Keratinocyte (primary cell): ENCODE measurements at regions not wholly inside any gene's neighbourhood (a gene's known extent, or its start where the extent isn't known, plus 50 kb on each side); places are given as distances from the start of the nearest gene placed in this dataset.

Source experiments
- DNase-seq: peaks from one replicate; pipeline ENCODE4 v3.0.0-alpha.2; 2011; ENCODE audit warnings: low read depth, missing footprints, low spot score
- FAIRE-seq: peaks from 2 replicates; lab custom pipeline; 2011; peaks lifted over from hg19 to GRCh38; lab: Jason Lieb, UNC
- H2AFZ ChIP-seq: 2 replicates; pipeline ENCODE4 v1.6.0; 2012; ENCODE audit warnings: low read length, control low read depth, inconsistent platforms; ENCODE audit not compliant: control insufficient read depth
- H3K27ac ChIP-seq: 2 replicates; pipeline ENCODE4 v1.5.1; 2011; ENCODE audit warnings: low read length; ENCODE audit not compliant: control insufficient read depth, insufficient read depth
- H3K27me3 ChIP-seq: 3 replicates; pipeline ENCODE4 v1.6.0; 2011; ENCODE audit warnings: low read length; ENCODE audit not compliant: control insufficient read depth, insufficient read depth; ENCODE audit errors: extremely low read depth
- H3K36me3 ChIP-seq, 2 experiments: 2 replicates in 1 of 2; 3 replicates in 1 of 2; pipeline ENCODE4 v1.5.1; 2011; ENCODE audit warnings: low read length in 2 of 2, mild to moderate bottlenecking in 1 of 2; ENCODE audit not compliant: control insufficient read depth in 2 of 2, insufficient read depth in 2 of 2; ENCODE audit errors: extremely low read depth in 1 of 2
- H3K4me1 ChIP-seq: 3 replicates; pipeline ENCODE4 v1.5.1; 2011; ENCODE audit warnings: low read length; ENCODE audit not compliant: control insufficient read depth, insufficient read depth; ENCODE audit errors: extremely low read depth
- H3K4me2 ChIP-seq: 3 replicates; pipeline ENCODE4 v1.6.0; 2011; ENCODE audit warnings: low read depth, low read length; ENCODE audit not compliant: control insufficient read depth, insufficient read depth; ENCODE audit errors: extremely low read depth
- H3K4me3 ChIP-seq, 3 experiments: fragments of 200-600 bp in 1 of 3; sonication (generic) in 1 of 3; 2 replicates in 2 of 3; 3 replicates in 1 of 3; pipeline ENCODE4 v1.5.1; 2011 to 2016; ENCODE audit warnings: low read length in 3 of 3, mild to moderate bottlenecking in 3 of 3, control low read depth in 2 of 3, inconsistent platforms in 1 of 3, low read depth in 1 of 3, mixed read lengths in 1 of 3, mixed run types in 1 of 3, moderate library complexity in 1 of 3; ENCODE audit not compliant: control insufficient read depth in 2 of 3, insufficient read depth in 2 of 3; ENCODE audit errors: extremely low read depth in 1 of 3
- H3K79me2 ChIP-seq: 2 replicates; pipeline ENCODE4 v1.6.0; 2012; ENCODE audit warnings: low read length; ENCODE audit not compliant: control insufficient read depth, insufficient read depth
- H3K9ac ChIP-seq: 3 replicates; pipeline ENCODE4 v1.6.0; 2011; ENCODE audit warnings: low read length; ENCODE audit not compliant: control insufficient read depth, insufficient read depth; ENCODE audit errors: extremely low read depth
- H3K9me1 ChIP-seq: 3 replicates; pipeline ENCODE4 v1.6.0; 2011; ENCODE audit warnings: low read length; ENCODE audit not compliant: control insufficient read depth, insufficient read depth; ENCODE audit errors: extremely low read depth
- H3K9me3 ChIP-seq: 2 replicates; pipeline ENCODE4 v1.5.1; 2012; ENCODE audit warnings: low read depth, low read length; ENCODE audit not compliant: control insufficient read depth
- H4K20me1 ChIP-seq: 3 replicates; pipeline ENCODE4 v1.6.0; 2011; ENCODE audit warnings: low read length; ENCODE audit not compliant: control insufficient read depth, insufficient read depth; ENCODE audit errors: extremely low read depth
- CTCF ChIP-seq, 3 experiments: IDR thresholded peaks in 1 of 3; conservative IDR thresholded peaks in 1 of 3; optimal IDR thresholded peaks in 1 of 3; 2 replicates in 2 of 3; 3 replicates in 1 of 3; pipeline versions ENCODE3 to v1.5.1; 2011; ENCODE audit warnings: low read length in 3 of 3, mild to moderate bottlenecking in 3 of 3, moderate library complexity in 2 of 3, control low read depth in 1 of 3, inconsistent platforms in 1 of 3; ENCODE audit not compliant: insufficient read depth in 2 of 3; ENCODE audit errors: extremely low read depth in 1 of 3
- EZH2 ChIP-seq: IDR thresholded peaks from one replicate; pipeline ENCODE4 v1.6.1; 2012; ENCODE audit warnings: inconsistent platforms, mild to moderate bottlenecking, low read length, moderate library complexity
- dilution Hi-C: fragments of 300-500 bp; cut with MboI; formaldehyde crosslinking; loops from one replicate; pipeline ENCODE4 v1.7.0; 2020; ENCODE audit warnings: low sequenced_read_pairs; ENCODE audit not compliant: extremely low pct_ligation_motif_present

GRCh38 chr22:22827187-22827939 is 60.3 kb upstream of the IGLL5 start:
- no peak overlapping the region for H2AFZ ChIP-seq
- no peak for FAIRE-seq
- DNase-seq = no peak
- no peak overlapping the region for H3K4me3 ChIP-seq
- H3K4me1 ChIP-seq = no peaks in the 10 kb centered on the region
- H3K9me1 ChIP-seq = no peaks in the 10 kb centered on the region
- no peaks in the 10 kb centered on the region for H4K20me1 ChIP-seq
- no peaks in the 10 kb centered on the region for H3K27me3 ChIP-seq
- no peaks in the 10 kb centered on the region for H3K36me3 ChIP-seq
- dilution Hi-C loops = no loop called here
- no peak overlapping the region for H3K9ac ChIP-seq
- no peaks in the 10 kb centered on the region for H3K9me3 ChIP-seq
- TF ChIP-seq EZH2 (no peak), CTCF (optimal IDR thresholded peaks at IDR 0.05 in 1 of 3, IDR thresholded peaks at IDR 0.05 in 1 of 3, conservative IDR thresholded peaks at IDR 0.05 in 1 of 3; ENCODE audit: extremely low read depth in 1 of 3, insufficient read depth in 2 of 3, low read length in 3 of 3) (no peak)
- H3K79me2 ChIP-seq = no peaks in the 10 kb centered on the region
- H3K27ac ChIP-seq = no peak overlapping the region
- no peak overlapping the region for H3K4me2 ChIP-seq

GRCh38 chr22:22830193-22830592 is 57.4 kb upstream of the IGLL5 start:
- no peaks in the 10 kb centered on the region for H3K27me3 ChIP-seq

More at GRCh38 chr22:22830193-22830592, 57.4 kb upstream of the IGLL5 start:
- H3K9me3 ChIP-seq = no peaks in the 10 kb centered on the region
- H4K20me1 ChIP-seq = no peaks in the 10 kb centered on the region
- no peaks in the 10 kb centered on the region for H3K4me1 ChIP-seq
- H3K79me2 ChIP-seq = no peaks in the 10 kb centered on the region
- H3K36me3 ChIP-seq = no peaks in the 10 kb centered on the region
- TF ChIP-seq CTCF (optimal IDR thresholded peaks at IDR 0.05 in 1 of 3, IDR thresholded peaks at IDR 0.05 in 1 of 3, conservative IDR thresholded peaks at IDR 0.05 in 1 of 3; ENCODE audit: extremely low read depth in 1 of 3, insufficient read depth in 2 of 3, low read length in 3 of 3) (no peak), EZH2 (no peak)
- dilution Hi-C loops = no loop called here
- H3K9me1 ChIP-seq = no peaks in the 10 kb centered on the region
- H3K4me2 ChIP-seq = no peak overlapping the region
- H3K27ac ChIP-seq = no peak overlapping the region
- H3K4me3 ChIP-seq = no peak overlapping the region
- no peak for FAIRE-seq
- DNase-seq = no peak
- H2AFZ ChIP-seq = no peak overlapping the region
- H3K9ac ChIP-seq = no peak overlapping the region
